ENCODE measurements at regions not wholly inside any gene's neighbourhood (a gene's known extent, or its start where the extent isn't known, plus 50 kb on each side); places are given as distances from the start of the nearest gene placed in this dataset.

GRCh38 chr12:124703856-124704255, 136.4 kb upstream of the NCOR2 start:
- TF ChIP-seq CTCF (IDR thresholded peaks at IDR 0.05) (no peak), POLR2A (IDR thresholded peaks at IDR 0.05) (no peak)

Measured in lower leg skin (tissue), 3 donors.